CD4-positive, alpha-beta T cell treated with Interleukin-6 for 4 hours (primary cell): ENCODE measurements at regions not wholly inside any gene's neighbourhood (a gene's known extent, or its start where the extent isn't known, plus 50 kb on each side); places are given as distances from the start of the nearest gene placed in this dataset.

Experiments
- DNase-seq: peaks from one replicate; pipeline ENCODE4 v3.0.0-alpha.2; 2020; ENCODE audit warnings: mixed read lengths

DNA sequence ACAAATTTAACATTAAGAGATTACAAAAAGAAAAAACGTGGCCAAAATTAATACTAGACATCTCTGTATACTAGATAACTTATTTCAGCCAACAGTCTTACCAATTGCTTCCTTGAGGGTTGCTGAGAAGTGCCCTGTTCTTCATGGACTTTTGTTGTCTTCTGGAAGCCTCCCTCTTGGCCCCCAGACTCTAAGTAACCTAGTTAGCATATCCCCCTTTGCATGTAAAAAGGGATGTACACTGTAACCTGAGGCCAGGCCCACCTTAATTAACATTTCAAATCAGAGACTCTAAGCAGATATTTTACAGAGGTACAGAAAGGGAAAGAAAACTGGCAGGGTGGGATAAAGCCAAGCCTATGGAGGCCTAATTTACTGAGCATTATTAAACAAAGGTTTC is 1047.3 kb downstream of the ADGRL2 start:
- no peak for DNase-seq

GRCh38 chr1:82845866-82846265 is 1045.1 kb downstream of the ADGRL2 start:
- no peak for DNase-seq

- no peak for DNase-seq
These were observed 1044.4 kb downstream of the ADGRL2 start for GRCh38 chr1:82844911-82845827.

DNA sequence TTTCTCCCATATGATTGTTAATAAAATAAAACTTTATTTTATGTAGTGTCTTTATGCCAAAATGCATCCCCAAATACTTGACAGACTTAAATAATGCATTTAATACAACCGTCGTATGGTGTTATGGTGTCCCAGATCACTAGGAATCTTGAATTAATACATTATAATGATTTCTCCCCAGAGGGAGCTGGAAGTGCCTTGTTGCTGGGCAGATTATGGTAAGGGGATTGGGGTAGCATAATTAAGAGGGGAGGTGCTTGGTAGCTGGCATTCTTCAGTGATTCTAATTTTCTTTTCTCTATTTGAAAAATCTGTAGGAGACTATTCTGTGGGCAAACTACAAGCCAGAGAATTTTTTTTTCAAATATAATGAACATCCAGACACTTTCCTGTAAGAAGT is 1043.7 kb downstream of the ADGRL2 start:
- DNase-seq = no peak

DNA sequence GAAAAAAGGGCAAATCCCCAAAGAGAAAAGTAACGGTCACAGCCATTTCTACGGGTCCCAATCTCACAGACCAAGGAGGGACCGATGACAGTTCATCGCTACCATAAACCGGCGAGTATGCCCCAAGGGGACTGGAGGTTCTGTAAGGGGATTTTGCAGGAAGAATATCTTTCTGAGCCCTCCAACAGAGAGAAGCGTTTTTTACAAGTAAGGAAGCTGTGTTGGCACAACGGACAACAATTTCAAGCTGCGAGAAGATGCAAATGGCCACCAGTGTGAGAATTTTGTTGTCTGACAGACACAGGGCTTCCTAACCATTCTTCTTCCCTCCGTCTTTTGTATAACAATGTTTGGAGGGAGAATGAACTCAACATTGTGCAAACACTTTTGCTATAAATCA is 1043.1 kb downstream of the ADGRL2 start:
- no peak for DNase-seq

GRCh38 chr1:82840192-82840591 is 1039.5 kb downstream of the ADGRL2 start:
- DNase-seq = no peak

GRCh38 chr1:82837766-82838465 is 1037.2 kb downstream of the ADGRL2 start:
- DNase-seq = no peak

- DNase-seq = no peak
These were observed 1036.4 kb downstream of the ADGRL2 start for GRCh38 chr1:82836973-82837680.

GRCh38 chr1:82836213-82836972 is 1035.7 kb downstream of the ADGRL2 start:
- DNase-seq = no peak

DNA sequence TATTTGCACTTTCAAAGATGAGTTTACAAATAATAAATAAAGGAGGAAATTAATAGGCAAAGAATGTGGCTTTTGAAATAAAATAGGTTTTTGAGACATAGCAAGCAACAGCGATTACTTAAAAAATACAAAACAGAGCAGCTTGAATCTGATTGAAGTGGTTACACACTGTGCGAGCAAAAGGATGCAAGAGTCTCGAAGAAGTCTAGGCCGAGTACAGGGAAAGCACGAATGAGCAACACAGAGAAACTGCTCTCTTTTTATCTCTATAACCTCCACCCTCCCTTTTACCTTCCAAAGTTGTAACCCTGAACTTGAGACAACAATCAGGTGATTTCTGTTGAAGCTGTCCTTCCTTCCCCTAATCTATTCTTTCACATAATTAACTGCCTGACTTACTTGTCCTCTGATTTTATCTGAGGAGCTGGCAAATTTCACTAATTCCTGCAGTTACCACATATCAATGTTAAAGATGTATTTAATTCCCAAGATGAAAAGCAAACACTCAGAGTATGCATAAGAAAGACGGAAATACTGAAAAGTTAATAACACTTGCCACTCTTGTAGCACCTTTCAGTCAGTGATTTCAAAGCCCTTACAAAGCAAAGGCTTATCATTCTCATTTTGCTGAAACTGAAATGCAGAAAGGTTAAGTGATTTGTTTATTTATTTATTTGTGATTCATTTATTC is 1030.1 kb downstream of the ADGRL2 start:
- DNase-seq = no peak

GRCh38 chr1:82829527-82829926 is 1028.8 kb downstream of the ADGRL2 start:
- no peak for DNase-seq

DNA sequence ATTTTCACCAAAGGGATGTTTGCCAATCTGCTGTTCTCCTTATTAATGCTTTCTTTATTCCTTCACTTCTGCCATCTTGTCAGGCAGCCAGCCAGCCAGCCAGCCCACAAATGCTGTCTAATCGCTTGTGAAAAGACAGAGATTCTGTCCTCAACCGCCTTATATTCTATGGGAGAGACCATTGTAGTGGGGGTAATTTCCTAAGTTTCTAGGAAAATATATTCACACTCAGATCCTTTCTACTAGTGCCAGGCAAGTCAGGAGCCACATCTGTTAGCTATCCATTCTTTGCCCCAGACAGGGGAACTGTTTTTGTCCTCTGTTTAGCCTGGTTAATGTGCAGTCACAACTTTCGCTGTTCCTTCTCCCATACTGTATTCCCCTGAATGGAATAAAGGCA is 1023.1 kb downstream of the ADGRL2 start:
- no peak for DNase-seq

DNA sequence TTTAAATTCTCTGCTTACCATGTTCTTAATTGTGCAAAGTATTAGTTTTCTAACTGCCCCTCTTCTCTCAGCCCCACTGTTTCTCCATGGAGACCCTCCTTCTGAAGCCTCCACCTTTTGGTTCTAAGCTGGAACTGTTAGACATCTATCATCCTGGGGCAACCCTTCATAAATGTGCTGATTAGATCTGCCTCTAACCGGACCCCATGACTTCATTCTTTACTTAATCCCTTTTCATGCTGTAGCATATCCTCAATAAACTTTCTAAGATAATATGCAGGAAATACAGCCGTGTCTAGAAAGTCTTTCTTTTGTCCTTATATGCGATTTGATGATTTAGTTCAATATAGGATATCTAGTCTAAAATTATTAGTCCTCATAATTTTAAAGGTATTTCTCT is 1020.1 kb downstream of the ADGRL2 start:
- DNase-seq = no peak

GRCh38 chr1:82819234-82819633 is 1018.5 kb downstream of the ADGRL2 start:
- DNase-seq = no peak

DNA sequence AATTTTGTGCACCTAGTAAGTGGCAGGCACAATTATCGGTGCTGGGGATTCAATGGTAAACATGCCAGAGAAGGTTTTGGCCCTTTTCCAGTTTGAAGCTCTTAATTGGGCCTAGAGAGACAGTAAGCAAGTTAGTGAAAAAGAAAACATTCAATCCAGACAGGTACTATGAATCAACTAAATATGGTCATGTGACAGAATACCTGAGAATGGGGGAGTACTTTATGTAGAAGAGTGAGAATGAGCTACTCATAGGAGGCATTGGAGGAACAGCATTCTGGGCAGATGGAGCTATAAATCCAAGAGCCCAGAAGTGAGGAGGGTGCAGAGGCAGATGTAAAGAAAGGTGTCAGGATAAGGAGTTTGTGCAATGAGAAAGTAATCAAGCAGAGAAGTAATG is 1017.9 kb downstream of the ADGRL2 start:
- no peak for DNase-seq

DNA sequence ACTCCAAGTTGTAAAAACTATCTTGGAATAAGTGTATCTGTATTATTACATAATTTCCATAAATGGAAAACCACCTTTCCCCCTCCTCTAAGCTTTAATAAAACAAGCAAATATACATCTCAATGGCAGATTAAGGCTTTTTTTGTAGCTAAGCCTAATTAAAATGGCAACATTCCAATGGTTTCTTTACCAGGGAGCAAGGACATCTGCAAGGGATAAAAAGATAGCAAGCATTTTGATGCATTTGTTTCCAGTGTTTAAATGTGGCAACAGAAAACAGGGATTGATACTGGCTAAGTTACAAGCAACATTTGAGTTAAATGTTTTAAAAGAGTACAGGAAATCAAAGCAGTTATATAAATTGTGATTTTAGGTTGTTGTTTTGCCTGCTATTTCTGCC is 1012.7 kb downstream of the ADGRL2 start:
- no peak for DNase-seq

GRCh38 chr1:82810601-82811000 is 1009.9 kb downstream of the ADGRL2 start:
- DNase-seq = no peak

GRCh38 chr1:82807563-82807962 is 1006.8 kb downstream of the ADGRL2 start:
- no peak for DNase-seq

GRCh38 chr1:82806133-82806532 is 1005.4 kb downstream of the ADGRL2 start:
- DNase-seq = no peak

- DNase-seq = no peak
These were observed 1000.4 kb downstream of the ADGRL2 start for GRCh38 chr1:82801176-82801575.

DNA sequence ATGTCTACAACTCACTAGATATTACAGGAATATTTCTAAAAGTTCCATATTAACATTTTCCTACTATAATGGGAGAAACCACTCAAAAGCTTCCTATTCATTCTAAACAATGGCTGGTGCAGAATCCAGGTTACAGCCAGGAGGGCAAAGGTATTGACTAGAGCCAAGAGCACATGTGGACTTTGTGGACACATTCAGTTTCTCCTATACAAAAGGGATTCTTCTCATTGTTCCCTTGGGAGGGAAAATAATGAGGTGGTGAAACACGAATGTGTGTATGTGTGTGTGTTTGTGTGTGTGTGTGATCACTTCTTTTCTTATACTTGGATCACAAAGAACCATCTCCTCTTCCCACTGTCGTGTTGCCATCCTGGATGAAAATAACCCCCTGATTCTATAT is 1000.0 kb downstream of the ADGRL2 start:
- no peak for DNase-seq

- DNase-seq = no peak
These were observed 998.5 kb downstream of the ADGRL2 start for GRCh38 chr1:82799261-82799660.
